Neuronal stem cell (in vitro differentiated cells): ENCODE measurements at regions not wholly inside any gene's neighbourhood (a gene's known extent, or its start where the extent isn't known, plus 50 kb on each side); places are given as distances from the start of the nearest gene placed in this dataset.

Source experiments
- DNase-seq: peaks from one replicate; pipeline ENCODE4 v3.0.0-alpha.2; 2013; ENCODE audit warnings: low spot score
- H2AFZ ChIP-seq: one replicate; pipeline ENCODE4 v1.6.1; 2013; ENCODE audit warnings: mild to moderate bottlenecking, low read length, inconsistent platforms
- H2AK5ac ChIP-seq: 2 replicates; pipeline ENCODE4 v1.6.1; 2013; ENCODE audit warnings: low read depth, mild to moderate bottlenecking, inconsistent platforms, low read length, moderate library complexity, mixed read lengths
- H2BK120ac ChIP-seq: 2 replicates; pipeline ENCODE4 v1.6.1; 2013; ENCODE audit warnings: low read depth, mild to moderate bottlenecking, inconsistent platforms, low read length, moderate library complexity, mixed read lengths
- H2BK12ac ChIP-seq: one replicate; pipeline ENCODE4 v1.6.1; 2013; ENCODE audit warnings: low read length, inconsistent platforms
- H2BK15ac ChIP-seq: 2 replicates; pipeline ENCODE4 v1.6.1; 2013; ENCODE audit warnings: mild to moderate bottlenecking, low read length, inconsistent platforms, mixed read lengths
- H2BK5ac ChIP-seq: one replicate; pipeline ENCODE4 v1.6.1; 2013; ENCODE audit warnings: inconsistent platforms, mild to moderate bottlenecking, low read length, moderate library complexity
- H3K14ac ChIP-seq: one replicate; pipeline ENCODE4 v1.6.1; 2013; ENCODE audit warnings: low read length, inconsistent platforms
- H3K18ac ChIP-seq: 2 replicates; pipeline ENCODE4 v1.6.1; 2013; ENCODE audit warnings: low read length, inconsistent platforms
- H3K23ac ChIP-seq: 2 replicates; pipeline ENCODE4 v1.6.1; 2013; ENCODE audit warnings: low read depth, mild to moderate bottlenecking, mixed read lengths, low read length, inconsistent platforms; ENCODE audit not compliant: poor library complexity
- H3K27ac ChIP-seq: replicated peaks from 3 replicates; pipeline ENCODE4 v1.5.1; 2013; ENCODE audit warnings: low read length, inconsistent platforms
- H3K27me3 ChIP-seq, 3 experiments: 2 replicates each; pipeline ENCODE4 v1.6.1; 2013; ENCODE audit warnings: low read length in 3 of 3, mild to moderate bottlenecking in 2 of 3, inconsistent platforms in 1 of 3, low read depth in 1 of 3, mixed read lengths in 1 of 3, moderate library complexity in 1 of 3; ENCODE audit not compliant: control insufficient read depth in 3 of 3, insufficient read depth in 3 of 3
- H3K36me3 ChIP-seq, 2 donors: replicated peaks in 1 of 2; 2 replicates each; pipeline ENCODE4 v1.6.1; 2013; ENCODE audit warnings: low read length in 2 of 2; ENCODE audit not compliant: control insufficient read depth in 2 of 2, insufficient read depth in 2 of 2
- H3K4ac ChIP-seq: 2 replicates; pipeline ENCODE4 v1.6.1; 2013; ENCODE audit warnings: inconsistent platforms, mild to moderate bottlenecking, low read length, moderate library complexity
- H3K4me1 ChIP-seq, 2 donors: 1 replicate in 1 of 2; 2 replicates in 1 of 2; pipeline ENCODE4 v1.6.1; 2013; ENCODE audit warnings: low read length in 2 of 2, low read depth in 1 of 2; ENCODE audit not compliant: control insufficient read depth in 2 of 2, insufficient read depth in 1 of 2
- H3K4me2 ChIP-seq: one replicate; pipeline ENCODE4 v1.6.1; 2013; ENCODE audit warnings: mild to moderate bottlenecking, low read length, inconsistent platforms; ENCODE audit not compliant: insufficient read depth, poor library complexity, severe bottlenecking
- H3K4me3 ChIP-seq, 2 donors: 2 replicates each; pipeline ENCODE4 v1.5.1; 2013; ENCODE audit warnings: low read length in 2 of 2, mild to moderate bottlenecking in 2 of 2, inconsistent platforms in 1 of 2, moderate library complexity in 1 of 2
- H3K79me1 ChIP-seq: one replicate; pipeline ENCODE4 v1.6.1; 2013; ENCODE audit warnings: low read depth, mild to moderate bottlenecking, inconsistent platforms, low read length, moderate library complexity
- H3K9ac ChIP-seq: one replicate; pipeline ENCODE4 v1.6.1; 2013; ENCODE audit warnings: mild to moderate bottlenecking, low read depth, low read length, inconsistent platforms; ENCODE audit not compliant: poor library complexity
- H3K9me3 ChIP-seq, 2 donors: replicated peaks in 1 of 2; 2 replicates each; pipeline versions ENCODE3 to v1.6.1; 2013; ENCODE audit warnings: low read length in 2 of 2, mild to moderate bottlenecking in 2 of 2, inconsistent platforms in 1 of 2, low read depth in 1 of 2, mixed read lengths in 1 of 2, moderate library complexity in 1 of 2; ENCODE audit not compliant: control insufficient read depth in 2 of 2, insufficient read depth in 1 of 2
- H4K8ac ChIP-seq: one replicate; pipeline ENCODE4 v1.6.1; 2013; ENCODE audit warnings: low read depth, mild to moderate bottlenecking, inconsistent platforms, low read length, moderate library complexity
- H4K91ac ChIP-seq: one replicate; pipeline ENCODE4 v1.6.1; 2013; ENCODE audit warnings: low read length, low read depth, mild to moderate bottlenecking, inconsistent platforms; ENCODE audit not compliant: poor library complexity
- WGBS, 2 donors: extraction: QIAGEN DNeasy Blood & Tissue Kit; methylation state at CpG; one replicate each; pipeline ENCODE4 v1.1.7; 2013; ENCODE audit warnings: missing lambda C conversion rate in 2 of 2, mixed read lengths in 1 of 2; ENCODE audit not compliant: insufficient read length in 2 of 2, insufficient replicate concordance in 1 of 2; ENCODE audit errors: extremely low coverage in 2 of 2; 5-methylcytosine and 5-hydroxymethylcytosine counted together

DNA sequence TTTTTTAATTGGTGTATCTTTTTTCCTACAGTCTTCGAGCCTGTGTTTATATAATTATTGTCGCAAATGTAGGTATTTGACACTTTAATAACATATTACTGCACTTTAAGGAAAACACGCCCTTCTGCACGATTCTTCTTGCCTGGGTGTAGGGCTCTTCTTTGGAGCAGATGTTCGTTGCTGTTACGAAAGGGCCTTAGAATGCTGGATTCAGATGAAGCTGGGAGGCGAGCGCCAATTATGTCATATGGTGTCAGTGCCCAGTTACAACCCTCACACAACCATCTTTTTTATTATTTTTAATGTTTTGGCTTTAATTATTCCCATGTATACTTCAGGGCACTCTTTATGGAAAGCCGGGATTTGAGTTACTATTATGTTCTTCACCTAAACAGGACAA, 553.0 kb downstream of the EBF1 start:
- H3K23ac ChIP-seq: no peak overlapping the region
- no peak overlapping the region for H4K8ac ChIP-seq
- no peak overlapping the region for H2AK5ac ChIP-seq
- H3K18ac ChIP-seq: no peak overlapping the region
- no peak overlapping the region for H3K4me2 ChIP-seq
- H3K27ac ChIP-seq: no peak overlapping the region
- no peaks in the 10 kb centered on the region for H3K27me3 ChIP-seq
- H3K9me3 ChIP-seq: no peaks in the 10 kb centered on the region
- peaks cover 2% of the 10 kb centered on the region in 2 donors for H3K4me1 ChIP-seq
- H3K36me3 ChIP-seq: no peaks in the 10 kb centered on the region
- no peak overlapping the region for H3K4ac ChIP-seq
- no peak for DNase-seq
- no peak overlapping the region for H2BK5ac ChIP-seq
- no peak overlapping the region for H3K14ac ChIP-seq
- no peak overlapping the region for H4K91ac ChIP-seq
- no peak overlapping the region for H2BK12ac ChIP-seq
- no peak overlapping the region for H2BK15ac ChIP-seq
- H2AFZ ChIP-seq: no peak overlapping the region
- no CpG with 5 or more reads among the region's 9 CpGs for WGBS, 2 donors
- no peak overlapping the region for H2BK120ac ChIP-seq
- no peaks in the 10 kb centered on the region for H3K79me1 ChIP-seq
- no peak overlapping the region for H3K4me3 ChIP-seq
- no peak overlapping the region for H3K9ac ChIP-seq

DNA sequence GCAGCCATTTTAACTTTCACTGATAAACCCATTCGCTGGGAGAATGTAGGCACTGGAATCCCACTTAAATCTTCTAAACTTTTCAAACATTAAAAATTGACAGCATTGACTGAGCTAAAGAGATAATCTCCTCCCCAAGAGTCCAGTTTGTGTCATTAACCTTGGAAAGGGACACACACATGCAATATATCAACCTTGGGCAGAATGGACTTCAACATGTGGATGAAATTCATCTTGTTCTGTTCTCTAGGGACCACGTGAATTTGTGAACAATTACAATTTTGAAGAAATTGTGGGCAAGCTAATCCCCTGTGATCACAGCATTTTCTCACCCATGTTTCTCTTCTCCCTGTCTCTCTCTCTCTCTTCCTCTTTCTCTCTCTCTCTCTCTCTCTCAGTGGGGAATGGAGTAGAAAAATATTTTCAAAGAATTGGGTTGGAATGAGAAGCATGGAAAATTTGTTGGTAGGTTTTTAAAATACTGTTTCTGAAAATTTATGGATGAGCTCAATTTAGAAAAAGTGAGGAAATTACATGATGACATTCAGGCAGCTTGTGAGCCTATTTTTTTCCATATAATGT, 553.7 kb downstream of the EBF1 start:
- Histone ChIP-seq H2AK5ac (no peak overlapping the region), H3K9ac (no peak overlapping the region), H2AFZ (no peak overlapping the region), H3K23ac (no peak overlapping the region), H3K27ac (no peak overlapping the region), H3K36me3 (no peaks in the 10 kb centered on the region), H2BK12ac (no peak overlapping the region), H2BK120ac (no peak overlapping the region), H3K9me3 (no peaks in the 10 kb centered on the region), H4K8ac (no peak overlapping the region), H3K18ac (no peak overlapping the region), H3K4me1 (peaks cover 2% of the 10 kb centered on the region in 2 donors), H2BK5ac (no peak overlapping the region), H3K27me3 (no peaks in the 10 kb centered on the region), H3K4me2 (no peak overlapping the region), H3K14ac (no peak overlapping the region), H3K79me1 (no peaks in the 10 kb centered on the region), H3K4me3 (no peak overlapping the region), H3K4ac (no peak overlapping the region), H2BK15ac (no peak overlapping the region), H4K91ac (no peak overlapping the region)
- DNase-seq: no peak
- no CpG with 5 or more reads among the region's 2 CpGs for WGBS, 2 donors

DNA sequence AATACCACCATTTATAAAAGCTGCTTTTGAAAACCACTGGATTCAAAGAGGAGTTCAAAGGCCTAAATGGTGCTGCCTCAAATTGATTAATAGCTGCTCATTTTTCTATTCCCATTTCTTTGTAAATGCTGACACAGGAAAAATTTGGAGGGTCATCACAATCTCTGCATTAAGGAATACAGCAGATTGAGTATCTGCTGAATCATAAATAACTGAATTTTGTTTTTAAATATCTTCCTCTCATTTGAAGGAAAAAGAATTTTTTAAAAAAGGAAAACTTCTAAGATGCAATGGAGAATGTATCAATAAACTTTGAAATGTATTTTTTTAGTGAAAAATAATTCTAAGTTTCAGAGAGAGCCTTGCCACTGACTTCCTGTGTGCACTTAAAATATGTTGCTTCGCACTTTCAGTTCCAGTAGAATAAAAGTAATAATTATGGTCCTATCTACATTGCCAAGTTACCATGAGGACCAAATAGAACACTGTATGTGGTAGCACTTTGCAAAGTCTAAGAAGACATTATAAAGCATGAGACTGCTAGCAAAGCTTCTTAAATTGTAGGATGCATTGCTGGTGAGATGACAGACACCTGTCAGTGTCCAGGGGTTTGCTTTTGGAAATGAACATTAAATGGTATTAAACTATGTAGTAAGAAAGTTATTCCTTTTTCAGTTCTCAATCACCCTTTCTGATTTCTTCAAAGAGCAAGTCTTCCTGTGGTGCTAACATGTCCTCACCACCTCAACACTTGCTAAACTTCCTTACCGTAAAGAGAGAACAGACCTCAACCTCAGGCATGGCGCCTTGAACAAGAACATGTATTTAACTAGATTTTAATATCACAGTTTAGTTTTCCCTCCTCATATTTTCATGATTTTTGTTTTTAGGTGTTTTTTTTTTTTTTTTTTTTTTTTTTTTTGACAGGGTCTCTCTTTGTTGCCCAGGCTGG, 555.1 kb downstream of the EBF1 start:
- Histone ChIP-seq H3K18ac (no peak overlapping the region), H3K27me3 (no peaks in the 10 kb centered on the region), H3K27ac (no peak overlapping the region), H3K36me3 (no peaks in the 10 kb centered on the region), H2BK12ac (no peak overlapping the region), H2AK5ac (no peak overlapping the region), H2BK120ac (no peak overlapping the region), H3K79me1 (no peaks in the 10 kb centered on the region), H3K4ac (no peak overlapping the region), H2BK5ac (no peak overlapping the region), H3K9me3 (no peaks in the 10 kb centered on the region), H3K9ac (no peak overlapping the region), H3K23ac (no peak overlapping the region), H2BK15ac (no peak overlapping the region), H2AFZ (no peak overlapping the region), H3K4me1 (peaks cover under 1 to 2% of the 10 kb centered on the region in 2 donors), H3K4me3 (no peak overlapping the region), H4K8ac (no peak overlapping the region), H3K4me2 (no peak overlapping the region), H4K91ac (no peak overlapping the region), H3K14ac (no peak overlapping the region)
- WGBS, 2 donors: no CpG with 5 or more reads among the region's 3 CpGs
- no peak for DNase-seq
